SK-N-SH (cell line): ENCODE measurements at regions not wholly inside any gene's neighbourhood (a gene's known extent, or its start where the extent isn't known, plus 50 kb on each side); places are given as distances from the start of the nearest gene placed in this dataset.

ENCODE experiments used
- CTCF ChIA-PET: fragments of 300-600, 350-600 bp; formaldehyde crosslinking; extraction: SDS; loops from one replicate; lab custom pipeline; 2021; lab: Yijun Ruan, JAX
- POLR2A ChIA-PET: fragments of 350-600 bp; sonication (Branson Sonifier 250); formaldehyde crosslinking; extraction: SDS; loops from one replicate; lab custom pipeline; 2020; ENCODE audit warnings: antibody characterized with exemption, inconsistent platforms; lab: Yijun Ruan, JAX
- DNase-seq: peaks from one replicate; pipeline ENCODE4 v3.0.0; 2012
- H2AFZ ChIP-seq: fragments of 200-600 bp; sonication (generic); 2 replicates; pipeline ENCODE4 v1.8.1; 2016; ENCODE audit warnings: antibody characterized with exemption, mild to moderate bottlenecking, low read depth
- H3F3A ChIP-seq: fragments of 200-600 bp; sonication (generic); replicated peaks from 2 replicates; pipeline ENCODE3; 2016; ENCODE audit warnings: antibody characterized with exemption, mild to moderate bottlenecking; ENCODE audit not compliant: insufficient read depth
- H3K27ac ChIP-seq, 2 experiments: fragments of 200-500 bp in 1 of 2; fragments of 200-600 bp in 1 of 2; sonication (Bioruptor generic) in 1 of 2; sonication (generic), shearing (Covaris generic) in 1 of 2; 2 replicates each; pipeline versions ENCODE4 v1.5.1 to v1.6.1; 2014 to 2016; ENCODE audit warnings: low read depth in 2 of 2, inconsistent platforms in 1 of 2, low read length in 1 of 2, mild to moderate bottlenecking in 1 of 2, mixed read lengths in 1 of 2
- H3K27me3 ChIP-seq: fragments of 200-600 bp; sonication (generic), shearing (Covaris generic); 2 replicates; pipeline ENCODE4 v1.6.1; 2016; ENCODE audit warnings: mixed run types; ENCODE audit not compliant: insufficient read depth
- H3K36me3 ChIP-seq, 2 experiments: fragments of 200-500 bp in 1 of 2; fragments of 200-600 bp in 1 of 2; sonication (Bioruptor generic) in 1 of 2; sonication (generic) in 1 of 2; replicated peaks in 1 of 2; 2 replicates each; pipeline versions ENCODE3 to v1.5.1; 2014 to 2016; ENCODE audit warnings: low read length in 1 of 2, mild to moderate bottlenecking in 1 of 2; ENCODE audit not compliant: insufficient read depth in 2 of 2, control insufficient read depth in 1 of 2
- H3K4me1 ChIP-seq, 2 experiments: fragments of 200-500 bp in 1 of 2; fragments of 200-600 bp in 1 of 2; sonication (Bioruptor generic) in 1 of 2; sonication (generic), shearing (Covaris generic) in 1 of 2; 2 replicates each; pipeline versions ENCODE4 v1.5.1 to v1.6.1; 2014 to 2016; ENCODE audit warnings: low read depth in 1 of 2, low read length in 1 of 2, mixed run types in 1 of 2; ENCODE audit not compliant: insufficient read depth in 2 of 2, control insufficient read depth in 1 of 2
- H3K4me2 ChIP-seq: fragments of 200-600 bp; sonication (generic), shearing (Covaris generic); 2 replicates; pipeline ENCODE4 v1.6.1; 2017; ENCODE audit warnings: mixed run types
- H3K4me3 ChIP-seq, 2 experiments: fragments of 200-500 bp in 1 of 2; fragments of 200-600 bp in 1 of 2; sonication (Bioruptor generic) in 1 of 2; sonication (generic), shearing (Covaris generic) in 1 of 2; 2 replicates each; pipeline versions ENCODE4 v1.5.1 to v1.8.1; 2014 to 2016; ENCODE audit warnings: low read depth in 2 of 2, inconsistent platforms in 1 of 2, low read length in 1 of 2, mild to moderate bottlenecking in 1 of 2, mixed read lengths in 1 of 2, moderate library complexity in 1 of 2
- H3K79me2 ChIP-seq: fragments of 200-600 bp; sonication (generic); 2 replicates; pipeline ENCODE4 v1.8.1; 2017; ENCODE audit warnings: mild to moderate bottlenecking; ENCODE audit not compliant: insufficient read depth
- H3K9ac ChIP-seq: fragments of 200-600 bp; sonication (generic); 2 replicates; pipeline ENCODE4 v1.6.1; 2017; ENCODE audit warnings: mixed run types
- H3K9me2 ChIP-seq: fragments of 200-600 bp; sonication (generic); 2 replicates; pipeline ENCODE4 v1.6.1; 2017; ENCODE audit warnings: mixed run types
- H3K9me3 ChIP-seq: fragments of 200-600 bp; sonication (generic); 2 replicates; pipeline ENCODE4 v1.6.1; 2017; ENCODE audit warnings: mixed run types, mild to moderate bottlenecking, moderate library complexity
- H4K20me1 ChIP-seq: fragments of 200-600 bp; sonication (generic); 2 replicates; pipeline ENCODE4 v1.6.1; 2017; ENCODE audit warnings: mild to moderate bottlenecking, mixed run types; ENCODE audit not compliant: insufficient read depth
- CHD2 ChIP-seq: fragments of 150-350 bp; IDR thresholded peaks from 2 replicates; pipeline ENCODE4 v1.6.1; 2018; ENCODE audit warnings: low read length; ENCODE audit not compliant: partially characterized antibody
- CTCF ChIP-seq: fragments of 200-600 bp; sonication (generic); IDR thresholded peaks from 2 replicates; pipeline ENCODE4 v1.6.1; 2017; ENCODE audit warnings: antibody characterized with exemption, mild to moderate bottlenecking, moderate library complexity
- FOSL2 ChIP-seq: IDR thresholded peaks from 2 replicates; pipeline ENCODE4 v1.4.0; 2012; ENCODE audit warnings: low read depth, mild to moderate bottlenecking, moderate library complexity, borderline replicate concordance
- REST ChIP-seq: IDR thresholded peaks from 2 replicates; pipeline ENCODE4 v1.6.1; 2012; ENCODE audit warnings: mild to moderate bottlenecking, low read depth, low read length, moderate library complexity
- RFX5 ChIP-seq: IDR thresholded peaks from 2 replicates; pipeline ENCODE4 v1.6.1; 2012; ENCODE audit warnings: mild to moderate bottlenecking, improper control_type of control experiment, low read length
- SIN3A ChIP-seq: IDR thresholded peaks from 2 replicates; pipeline ENCODE4 v1.6.1; 2012; ENCODE audit warnings: low read depth, mild to moderate bottlenecking, low read length, moderate library complexity, borderline replicate concordance
- TCF12 ChIP-seq: IDR thresholded peaks from 2 replicates; pipeline ENCODE4 v1.4.0; 2012
- USF2 ChIP-seq: fragments of 150-350 bp; IDR thresholded peaks from 2 replicates; pipeline ENCODE4 v1.6.1; 2017; ENCODE audit warnings: antibody characterized with exemption, low read length, low read depth, borderline replicate concordance
- YY1 ChIP-seq: IDR thresholded peaks from 2 replicates; pipeline ENCODE4 v1.4.0; 2012; ENCODE audit warnings: low read depth, mild to moderate bottlenecking
- WGBS: methylation state at CpG from one replicate; pipeline ENCODE4 v1.1.6; 2017; ENCODE audit warnings: low lambda C conversion rate; 5-methylcytosine and 5-hydroxymethylcytosine counted together

GRCh38 chr17:79410681-79411080 is 200.2 kb downstream of the RBFOX3 start:
- Histone ChIP-seq H4K20me1 (no peaks in the 10 kb centered on the region), H3K4me3 (no peak overlapping the region), H3K27ac (no peak overlapping the region), H3K9ac (no peak overlapping the region), H3K4me2 (no peak overlapping the region), H3K36me3 (no peaks in the 10 kb centered on the region), H3K79me2 (no peaks in the 10 kb centered on the region), H3K9me2 (no peaks in the 10 kb centered on the region), H2AFZ (no peak overlapping the region), H3K4me1 (peaks cover 0 to 16% of the 10 kb centered on the region in 2 experiments; a peak in 1 of 4 replicates), H3K9me3 (no peaks in the 10 kb centered on the region), H3F3A (no peaks in the 10 kb centered on the region), H3K27me3 (peaks cover 57% of the 10 kb centered on the region)
- WGBS, result 37% methylated on average over 8 of the region's 9 CpGs
- ChIA-PET POLR2A (no interaction called here), CTCF (interaction anchor here (0.6 to 16.2 kb wide), 7 partner anchors 9 to 597 kb away, joined by 3 to 333 read pairs (median 4); no protein-coding TSS in a partner anchor)
- DNase-seq, result no peak
- no peak for TF ChIP-seq YY1
- TF ChIP-seq SIN3A, result no peak
- TF ChIP-seq CTCF, result no peak
- no peak for TF ChIP-seq CHD2
- TF ChIP-seq USF2, result no peak
- no peak for TF ChIP-seq RFX5
- no peak for TF ChIP-seq FOSL2
- TF ChIP-seq REST, result no peak

- Histone ChIP-seq H3K4me3 (no peak overlapping the region), H3K4me2 (no peak overlapping the region), H3K9me3 (no peaks in the 10 kb centered on the region), H3K4me1 (peaks cover 0 to 3% of the 10 kb centered on the region in 2 experiments; a peak in 1 of 4 replicates), H3K27ac (no peak overlapping the region), H3K27me3 (peaks cover 56% of the 10 kb centered on the region), H3F3A (no peaks in the 10 kb centered on the region), H3K9ac (no peak overlapping the region), H3K36me3 (no peaks in the 10 kb centered on the region), H4K20me1 (no peaks in the 10 kb centered on the region), H3K9me2 (no peaks in the 10 kb centered on the region), H2AFZ (no peak overlapping the region), H3K79me2 (no peaks in the 10 kb centered on the region)
- POLR2A ChIA-PET, result no interaction called here
- TF ChIP-seq TCF12, result no peak
- 42% methylated on average over 11 of the region's 11 CpGs for WGBS
- CTCF ChIA-PET, result interaction anchor here (1.1 to 16.2 kb wide), 4 partner anchors 19 to 338 kb away, joined by 3 to 333 read pairs (median 70); no protein-coding TSS in a partner anchor
- no peak for DNase-seq
Measured at GRCh38 chr17:79408251-79408650, 202.6 kb downstream of the RBFOX3 start.
